Embryonic facial prominence (tissue), 1 donor: ENCODE measurements at regions not wholly inside any gene's neighbourhood (a gene's known extent, or its start where the extent isn't known, plus 50 kb on each side); places are given as distances from the start of the nearest gene placed in this dataset.
A peak's percentile ranks its signal among the peaks of the same experiment; 100 is the strongest.
"Not testable (repeated sequence)": the region's sequence is repeated elsewhere in the genome, so short reads cannot be mapped to it uniquely, and the experiment has no call there.

ENCODE experiments used
- DNase-seq: peaks from one replicate; pipeline ENCODE4 v3.0.0-alpha.2; 2016; ENCODE audit errors: extremely low spot score

DNA sequence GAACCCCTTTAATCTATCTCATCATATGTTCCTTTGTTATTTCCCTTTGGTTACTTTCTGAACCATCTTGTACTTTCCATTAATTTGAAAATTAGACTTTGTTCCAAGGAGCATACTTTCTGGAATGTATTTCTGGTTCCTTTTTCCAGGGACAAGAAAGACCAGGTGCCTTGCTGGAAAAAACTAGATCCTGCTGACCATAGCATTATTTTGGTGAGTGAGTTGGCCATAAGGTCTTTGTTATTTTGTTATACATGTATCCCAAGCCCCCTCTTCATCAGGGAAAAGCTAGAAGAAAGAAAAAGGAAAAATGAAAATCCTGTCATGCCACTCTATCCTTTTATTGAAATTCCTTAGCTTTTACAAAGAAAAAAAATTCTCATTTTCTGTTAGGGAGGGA is 228.1 kb upstream of the TFPI start:
- no peak for DNase-seq

DNA sequence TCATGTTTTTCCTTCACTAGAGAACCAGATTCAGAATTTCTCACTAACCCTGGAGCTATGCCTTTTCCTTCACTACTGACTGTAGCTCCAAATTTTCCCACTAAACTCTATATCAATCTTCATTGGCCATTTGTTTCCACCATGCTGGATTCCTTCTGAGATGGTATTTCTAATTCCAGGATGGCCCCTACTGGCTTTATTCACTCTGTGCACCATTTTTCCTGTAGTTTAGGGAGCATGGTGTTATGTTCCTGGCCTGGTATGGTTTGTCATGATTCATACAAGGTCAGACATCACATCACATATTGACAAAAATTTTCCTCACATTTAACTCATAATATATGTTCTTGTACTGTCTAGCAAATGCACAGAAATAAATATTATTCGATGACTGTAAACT is 229.2 kb upstream of the TFPI start:
- DNase-seq: no peak

DNA sequence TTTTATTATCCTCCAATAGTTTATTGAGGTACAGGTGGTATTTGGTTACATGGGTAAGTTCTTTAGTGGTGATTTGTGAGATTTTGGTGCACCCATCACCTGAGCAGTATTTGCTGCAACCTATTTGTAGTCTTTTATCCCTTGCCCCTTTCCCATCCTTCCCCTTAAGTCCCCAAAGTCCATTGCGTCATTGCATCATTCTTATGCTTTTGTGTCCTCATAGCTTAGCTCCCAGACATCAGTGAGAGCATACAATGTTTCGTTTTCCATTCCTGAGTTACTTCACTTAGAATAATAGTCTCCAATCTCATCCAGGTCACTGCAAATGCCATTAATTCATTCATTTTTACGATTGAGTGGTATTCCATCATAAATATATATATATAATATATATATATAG is 229.9 kb upstream of the TFPI start:
- DNase-seq: not testable (repeated sequence)

DNA sequence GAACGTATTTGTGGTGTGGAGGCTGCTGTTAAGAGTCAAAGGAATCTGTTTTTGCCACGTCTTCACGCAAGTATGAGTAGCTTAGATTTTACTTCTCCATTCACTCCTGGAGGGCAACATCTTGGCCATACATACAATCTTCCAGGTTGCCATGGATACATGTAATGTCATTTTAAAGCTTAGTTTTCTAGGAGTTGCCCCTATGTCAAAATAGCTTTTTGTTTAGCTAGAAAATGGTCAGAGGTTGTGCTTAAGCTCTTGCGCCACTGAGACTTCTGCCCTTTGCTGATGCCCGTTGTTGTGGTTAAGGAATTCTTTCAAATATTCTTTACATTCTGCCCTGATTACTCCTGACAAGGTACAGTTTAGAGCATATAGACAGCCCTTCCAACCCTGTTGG is 245.4 kb upstream of the TFPI start:
- no peak for DNase-seq

DNA sequence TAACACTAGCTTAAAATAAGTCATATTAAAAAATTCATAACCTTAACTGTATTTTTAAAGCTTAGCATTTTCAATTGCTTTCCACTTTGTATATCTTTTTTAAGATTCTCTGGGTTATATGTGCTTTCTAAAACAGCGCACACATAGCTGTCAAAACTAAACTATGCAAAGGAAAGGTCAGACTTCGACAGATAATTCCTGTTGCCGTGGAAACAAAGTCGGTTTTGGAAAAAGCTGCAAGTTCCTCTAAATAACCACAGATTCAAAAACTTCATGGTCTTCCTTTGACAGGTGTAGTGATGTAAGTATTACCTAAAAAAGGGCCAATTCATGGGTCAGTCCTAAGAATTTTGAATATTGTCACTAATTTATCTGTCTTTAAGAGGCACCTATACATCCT is 249.6 kb upstream of the TFPI start:
- DNase-seq: no peak

DNA sequence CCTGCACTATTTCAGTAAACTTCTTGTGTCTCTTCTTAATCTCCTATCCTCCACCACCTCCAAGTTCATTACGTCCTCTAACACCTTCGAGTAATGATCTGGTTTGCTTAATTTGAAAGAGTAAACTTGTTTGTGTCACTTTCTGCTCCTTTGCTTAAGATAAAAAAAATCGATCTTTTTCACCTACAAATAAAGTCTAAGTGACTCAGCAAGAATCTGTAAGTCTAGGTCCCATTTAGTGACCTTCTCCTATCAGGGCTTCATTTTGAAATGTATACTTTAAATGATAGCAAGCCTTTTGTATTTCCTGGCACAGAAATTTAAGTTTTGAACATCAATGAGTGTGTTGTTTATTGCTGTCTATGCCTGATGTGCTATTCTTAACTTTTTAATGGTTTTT is 260.9 kb upstream of the TFPI start:
- no peak for DNase-seq

DNA sequence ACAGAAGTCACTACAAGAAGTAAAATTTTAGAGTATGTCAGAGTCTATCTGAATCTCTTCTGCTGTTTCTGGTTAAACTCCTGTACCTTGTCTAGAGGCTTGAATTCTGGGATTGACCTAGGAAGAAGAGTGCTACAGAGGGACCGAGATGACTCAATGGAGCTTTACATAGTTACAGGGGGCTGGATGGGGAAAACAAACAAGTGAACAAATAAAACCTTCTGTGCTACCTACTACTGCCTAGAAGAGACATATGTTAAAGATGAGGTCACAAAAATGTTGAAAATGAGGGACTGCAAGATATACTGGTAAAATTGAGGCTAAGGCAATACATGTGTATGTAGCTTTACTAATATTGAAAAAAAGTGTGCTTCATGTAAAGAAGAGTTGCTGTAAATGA is 265.4 kb upstream of the TFPI start:
- no peak for DNase-seq

DNA sequence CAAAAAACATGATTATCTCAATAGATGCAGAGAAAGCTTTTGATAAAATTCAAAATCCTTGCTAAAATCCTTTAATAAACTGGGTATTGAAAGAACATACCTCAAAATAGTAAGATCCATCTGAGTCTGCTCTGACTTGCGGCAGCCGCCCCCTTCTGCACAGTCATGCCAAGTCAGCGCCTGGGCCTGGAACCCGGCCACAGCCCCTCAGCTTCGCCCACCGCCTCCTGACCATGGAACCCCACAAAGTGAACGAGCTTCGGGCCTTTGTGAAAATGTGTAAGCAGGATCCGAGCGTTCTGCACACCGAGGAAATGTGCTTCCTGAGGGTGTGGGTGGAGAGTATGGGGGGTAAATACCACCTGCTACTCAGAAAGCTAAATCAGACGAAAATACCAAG is 270.9 kb upstream of the TFPI start:
- no peak for DNase-seq

DNA sequence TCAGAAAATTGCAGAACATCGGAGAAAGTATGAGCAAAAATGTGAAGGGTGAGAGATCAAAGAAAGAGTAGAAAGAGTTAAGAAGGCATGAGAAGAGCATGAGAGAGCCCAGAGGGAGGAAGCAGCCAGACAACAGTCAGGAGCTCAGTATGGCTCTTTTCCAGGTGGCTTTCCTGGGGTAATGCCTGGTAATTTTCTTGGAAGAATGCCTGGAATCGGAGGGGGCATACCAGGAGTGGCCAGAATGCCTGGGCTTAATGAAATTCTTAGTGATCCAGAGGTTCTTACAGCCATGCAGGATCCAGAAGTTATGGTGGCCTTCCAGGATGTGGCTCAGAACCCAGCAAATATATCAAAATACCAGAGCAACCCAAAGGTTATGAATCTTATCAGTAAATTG is 271.8 kb upstream of the TFPI start:
- no peak for DNase-seq

DNA sequence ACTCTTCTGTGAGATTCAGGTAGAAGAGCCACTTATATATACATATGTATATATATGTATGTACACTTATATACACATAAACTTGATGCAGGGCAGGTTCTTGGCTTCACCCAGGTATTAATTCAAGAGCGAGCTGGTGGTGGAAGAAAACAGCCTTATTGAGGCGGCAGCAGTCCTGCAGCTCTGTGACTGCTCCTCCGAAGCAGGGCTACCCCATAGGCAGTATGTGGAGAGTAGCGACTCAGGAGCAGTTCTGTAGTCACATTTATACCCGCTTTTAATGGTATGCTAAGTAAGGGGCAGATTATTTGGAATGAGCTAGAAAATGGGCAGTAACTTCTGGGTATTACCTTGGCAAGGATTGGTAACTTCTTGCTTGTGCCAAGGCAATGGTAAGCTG is 280.6 kb upstream of the TFPI start:
- no peak for DNase-seq

DNA sequence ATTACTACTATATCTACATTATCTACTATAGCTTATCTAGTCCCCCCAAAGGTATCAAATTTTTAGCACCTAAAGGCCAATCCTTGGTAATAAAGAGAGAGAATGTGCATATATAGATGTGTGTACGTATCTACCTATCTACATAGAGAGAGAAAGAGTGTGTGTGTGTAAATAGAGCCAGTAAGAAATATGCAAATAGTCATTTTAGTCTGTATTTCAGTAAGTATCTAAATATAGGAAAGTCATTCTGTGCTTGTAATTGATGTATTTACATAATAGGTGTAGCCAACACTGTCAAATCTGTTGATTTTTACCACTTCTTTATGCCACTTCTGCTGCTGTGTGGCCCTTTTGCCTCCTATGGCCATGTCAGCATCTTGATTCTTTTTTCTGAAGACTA is 284.5 kb upstream of the TFPI start:
- DNase-seq: no peak

DNA sequence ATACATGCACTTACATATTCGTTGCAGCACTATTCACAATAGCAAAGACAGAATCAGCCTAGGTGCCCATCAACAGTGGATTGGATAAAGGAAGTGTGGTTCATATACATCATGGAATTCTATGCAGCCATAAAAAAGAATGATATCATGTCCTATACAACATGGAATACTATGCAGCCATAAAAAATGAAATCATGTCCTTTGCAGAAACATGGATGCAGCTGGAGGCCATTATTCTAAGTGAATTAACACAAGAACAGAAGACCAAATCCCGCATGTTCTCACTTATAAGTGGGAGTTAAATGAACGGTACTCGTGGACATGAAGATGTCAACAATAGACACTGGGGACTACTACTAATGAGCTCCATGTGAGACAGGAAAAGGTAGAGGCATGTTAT is 288.1 kb upstream of the TFPI start:
- no peak for DNase-seq

DNA sequence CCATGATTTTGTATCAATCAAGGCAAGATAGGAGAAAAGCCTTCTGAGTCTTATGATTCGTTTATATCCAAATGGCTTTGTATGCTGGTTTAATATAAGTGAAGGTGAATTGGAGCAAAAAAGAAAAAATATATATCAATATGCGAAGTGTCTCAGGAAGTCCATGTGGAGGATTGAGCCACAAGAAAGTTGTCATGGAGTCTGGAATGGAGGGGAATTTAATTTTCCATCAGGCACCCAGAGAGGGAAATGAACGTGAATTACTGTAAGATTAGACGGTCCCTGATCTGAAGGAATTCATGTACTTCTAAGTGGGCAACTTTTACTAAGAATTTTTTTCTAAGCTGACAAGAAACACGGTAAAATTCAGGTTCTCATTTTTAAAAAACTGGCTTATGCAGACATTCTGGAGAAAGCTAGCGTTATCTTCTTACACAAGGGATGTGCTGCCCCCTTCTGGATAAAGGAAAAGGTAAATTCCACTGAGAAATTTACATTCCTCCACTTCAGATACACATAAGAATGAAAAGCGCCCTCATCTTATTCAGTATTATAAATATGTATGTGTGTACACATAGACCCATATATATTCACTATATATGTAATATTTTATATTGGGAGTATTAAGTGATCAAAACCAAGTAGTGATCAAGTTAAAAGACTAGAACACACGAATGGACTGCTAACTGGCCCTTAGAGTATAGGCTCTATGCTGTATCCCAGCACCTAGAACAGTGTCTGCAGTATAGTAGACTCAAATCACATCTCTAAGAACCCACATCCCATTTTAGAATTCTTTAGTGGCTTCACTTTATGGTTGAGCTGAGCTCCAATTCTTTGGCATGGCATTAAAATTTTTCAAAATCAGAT is 289.0 kb upstream of the TFPI start:
- DNase-seq: peak; percentile 27

DNA sequence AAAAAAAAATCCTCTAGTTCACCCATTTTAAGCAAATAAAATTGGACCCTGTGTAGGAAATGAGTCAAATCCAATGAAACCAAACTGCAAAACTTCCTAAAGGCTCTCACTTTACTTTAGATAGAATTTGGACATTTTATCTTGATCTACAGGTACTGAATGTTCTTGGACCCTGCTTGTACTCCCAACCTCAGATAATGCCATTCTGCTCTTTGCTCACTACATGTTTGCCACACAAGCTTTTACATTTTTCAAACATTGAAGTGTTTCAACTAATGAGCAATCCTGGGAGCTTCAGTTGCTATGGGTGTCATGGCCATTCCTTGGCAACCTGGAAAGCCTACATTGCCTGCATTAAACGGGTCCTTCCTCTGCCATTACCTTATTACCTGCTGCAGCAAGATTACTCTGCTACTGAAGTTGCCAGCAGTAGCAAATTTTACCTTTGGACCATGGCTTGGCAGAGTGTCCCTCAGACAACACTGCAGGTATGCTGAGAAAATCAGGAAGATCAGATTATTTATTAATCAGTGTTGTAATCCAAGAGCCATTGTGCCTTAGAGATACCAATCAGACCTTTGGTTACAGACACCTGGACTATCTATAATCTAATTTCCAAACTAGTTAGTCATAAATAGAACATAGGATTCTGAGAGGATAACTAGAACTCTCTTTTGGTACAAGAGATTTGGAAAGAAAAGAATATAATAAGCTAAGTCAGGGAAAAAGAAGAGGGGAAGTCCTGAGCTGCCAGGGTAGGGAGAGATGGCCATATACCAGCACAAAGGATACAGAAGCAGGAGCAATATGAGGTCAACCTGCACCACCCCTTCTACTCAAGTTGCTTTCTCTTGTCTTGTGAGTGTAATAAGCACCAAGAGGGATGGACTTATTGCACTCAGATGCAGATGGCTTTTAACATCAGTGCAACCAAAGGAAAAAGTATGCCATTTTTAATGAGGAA is 293.3 kb upstream of the TFPI start:
- no peak for DNase-seq

DNA sequence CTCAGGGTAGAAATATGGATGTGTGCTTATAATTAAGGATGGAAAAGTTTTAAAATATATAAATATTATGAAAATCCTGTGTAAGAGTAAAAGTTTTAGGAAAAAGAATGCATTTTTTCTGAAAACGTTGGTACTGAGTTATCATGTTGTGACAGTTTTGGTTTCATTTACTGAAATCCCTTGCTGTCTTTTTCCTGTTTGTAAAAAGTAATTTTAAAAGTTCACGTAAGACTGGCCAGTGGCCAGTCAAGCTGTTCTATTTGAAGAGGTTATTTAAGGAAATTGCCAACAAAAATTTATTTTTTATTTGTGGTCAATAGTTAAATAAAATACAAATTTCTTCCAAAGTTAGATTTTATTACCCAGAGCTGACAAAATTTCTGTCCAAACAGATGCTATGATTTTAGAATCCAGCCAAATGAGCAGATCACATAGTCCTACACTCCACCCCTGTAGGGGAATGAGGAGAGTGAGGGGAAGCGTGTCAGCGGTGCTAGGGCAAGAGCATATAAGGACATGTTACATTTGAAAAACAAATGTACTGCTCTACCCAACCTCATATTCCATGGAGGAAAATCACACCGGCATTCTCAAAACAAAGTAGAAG is 297.8 kb upstream of the TFPI start:
- DNase-seq: no peak

DNA sequence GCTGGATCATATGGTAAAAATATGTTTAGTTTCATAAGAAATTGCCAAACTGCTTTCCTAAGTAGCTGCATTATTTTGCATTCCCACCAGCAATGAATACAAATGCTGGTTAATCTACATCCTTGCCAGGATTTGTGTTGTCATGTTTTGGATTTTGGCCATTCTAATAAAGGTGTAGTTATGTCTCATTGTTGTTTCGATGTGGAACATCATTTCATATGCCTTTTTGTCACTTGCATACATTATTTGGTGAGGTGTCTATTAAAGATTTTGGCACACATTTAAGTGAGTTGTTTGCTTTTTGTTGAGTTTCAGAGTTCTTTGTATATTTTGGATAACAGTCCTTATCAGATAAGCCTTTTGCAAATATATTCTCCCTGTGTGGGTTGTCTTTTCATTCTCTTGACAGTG is 299.2 kb upstream of the TFPI start:
- DNase-seq: no peak

DNA sequence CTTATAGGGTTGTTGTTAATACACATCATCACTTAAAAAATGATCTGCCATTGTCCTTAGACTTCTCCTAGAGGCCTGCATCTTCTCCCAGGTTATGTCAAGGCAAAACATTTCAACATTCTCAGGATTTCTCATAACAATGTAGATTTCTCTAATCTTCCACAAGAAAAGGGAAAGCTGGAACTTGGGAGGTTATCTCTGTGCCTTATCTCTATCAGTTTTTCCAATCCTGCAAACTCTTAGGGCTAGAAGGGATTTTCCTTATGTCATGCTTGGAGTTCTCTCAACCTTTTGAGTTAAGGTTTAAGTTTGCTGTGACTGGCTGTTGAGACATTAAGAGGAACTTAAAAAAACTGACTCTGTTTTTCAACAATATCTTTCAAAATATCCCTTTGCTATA is 300.6 kb upstream of the TFPI start:
- no peak for DNase-seq

DNA sequence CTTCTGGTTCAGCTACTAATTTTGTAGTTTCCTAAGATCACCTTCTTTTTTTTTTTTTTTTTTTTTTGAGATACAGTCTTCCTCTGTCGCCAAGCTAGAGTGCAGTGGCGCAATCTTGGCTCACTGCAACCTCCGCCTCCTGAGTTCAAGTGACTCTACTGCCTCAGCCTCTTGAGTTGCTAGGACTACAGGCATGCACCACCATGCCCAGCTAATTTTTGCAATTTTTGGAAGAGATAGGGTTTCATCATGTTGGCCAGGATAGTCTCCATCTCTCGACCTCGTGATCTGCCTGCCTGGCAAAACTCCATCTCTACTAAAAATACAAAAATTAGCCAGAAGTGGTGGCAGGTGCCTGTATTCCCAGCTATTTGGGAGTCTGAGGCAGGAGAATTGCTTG is 301.5 kb upstream of the TFPI start:
- DNase-seq: no peak

DNA sequence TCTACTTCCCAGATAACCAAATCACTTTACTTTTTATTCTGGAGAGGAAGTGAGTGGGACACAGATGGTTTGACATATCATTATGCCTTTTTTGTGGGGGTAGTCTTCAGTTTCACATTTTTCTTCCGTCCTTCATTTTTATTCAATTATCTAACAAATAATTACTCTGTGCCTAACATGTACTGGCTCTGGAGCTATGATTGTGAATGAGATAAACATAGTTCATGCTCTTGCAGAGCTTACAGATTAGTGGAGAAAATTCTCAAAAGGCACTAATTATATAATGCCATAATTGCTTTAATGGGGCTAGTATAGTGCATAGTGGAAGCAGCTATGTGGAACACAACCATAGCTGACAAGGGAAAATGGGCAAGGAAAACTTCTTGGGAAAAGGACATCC is 303.6 kb upstream of the TFPI start:
- DNase-seq: no peak

DNA sequence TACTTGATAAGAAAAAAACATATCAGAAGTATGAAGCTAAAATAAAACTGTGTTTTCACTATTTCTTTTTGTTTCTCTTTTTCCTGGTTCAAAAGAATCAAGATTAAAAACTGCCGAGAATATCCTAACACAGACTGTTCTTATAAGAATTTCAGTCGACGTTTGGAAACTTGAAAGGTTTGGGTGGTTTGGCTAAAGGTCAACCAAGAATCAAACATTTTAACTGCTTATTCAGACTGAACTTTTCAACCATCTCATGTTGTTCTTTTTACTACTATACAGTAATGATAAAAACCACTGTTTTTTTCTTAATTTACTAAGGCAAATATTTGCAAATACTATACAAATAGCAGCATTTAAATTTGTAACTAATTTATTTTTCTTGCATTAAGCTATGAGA is 308.5 kb upstream of the TFPI start:
- no peak for DNase-seq

DNA sequence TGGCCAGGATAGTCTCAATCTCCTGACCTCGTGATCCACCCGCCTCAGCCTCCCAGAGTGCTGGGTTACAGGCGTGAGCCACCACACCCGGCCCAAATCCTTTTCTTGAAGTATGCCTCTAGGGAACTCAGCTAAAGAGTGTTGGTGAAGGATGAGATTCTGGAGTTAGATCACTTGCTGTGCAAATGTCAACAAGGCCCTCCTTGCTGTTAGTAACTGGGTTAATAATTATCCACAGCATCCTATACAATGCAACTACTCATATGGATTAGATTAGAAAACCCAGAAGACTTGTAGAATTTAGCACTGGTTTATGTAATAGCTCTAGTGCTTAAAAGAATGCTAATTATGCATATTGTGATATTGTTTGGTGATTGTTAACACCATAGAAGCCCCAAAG is 310.8 kb upstream of the TFPI start:
- DNase-seq: no peak

DNA sequence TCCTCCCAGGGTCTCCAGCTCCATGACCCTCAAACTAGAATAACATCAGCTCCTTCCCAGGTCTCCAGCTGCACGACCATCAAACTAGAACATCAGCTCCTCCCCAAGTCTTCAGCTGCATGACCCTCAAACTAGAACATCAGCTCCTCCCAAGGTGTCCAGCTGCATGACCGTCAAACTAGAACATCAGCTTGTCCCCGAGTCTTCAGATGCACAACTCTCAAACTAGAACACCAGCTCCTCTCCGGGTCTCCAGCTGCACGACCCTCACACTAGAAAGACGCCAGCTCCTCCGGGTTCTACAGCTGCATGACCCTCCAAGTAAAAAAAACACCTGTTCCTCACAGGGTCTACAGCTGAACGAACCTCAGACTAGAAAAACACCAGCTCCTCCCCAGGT is 312.9 kb upstream of the TFPI start:
- no peak for DNase-seq

DNA sequence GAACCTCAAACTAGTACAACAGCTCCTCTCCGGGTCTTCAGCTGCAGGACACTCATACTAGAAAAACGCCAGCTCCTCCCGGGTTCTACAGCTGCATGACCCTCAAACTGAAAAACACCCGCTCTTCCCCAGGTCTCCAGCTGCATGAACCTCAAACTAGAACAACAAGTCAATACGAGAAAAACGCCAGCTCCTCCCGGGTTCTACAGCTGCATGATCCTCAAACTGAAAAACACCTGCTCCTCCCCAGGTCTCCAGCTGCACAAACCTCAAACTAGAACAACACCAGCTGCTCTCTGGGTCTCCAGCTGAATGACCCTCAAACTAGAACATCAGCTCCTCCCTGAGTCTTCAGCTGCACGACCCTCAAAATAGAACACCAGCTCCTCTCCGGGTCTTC is 315.0 kb upstream of the TFPI start:
- DNase-seq: no peak
